ENCODE measurements at regions not wholly inside any gene's neighbourhood (a gene's known extent, or its start where the extent isn't known, plus 50 kb on each side); places are given as distances from the start of the nearest gene placed in this dataset.

DNA sequence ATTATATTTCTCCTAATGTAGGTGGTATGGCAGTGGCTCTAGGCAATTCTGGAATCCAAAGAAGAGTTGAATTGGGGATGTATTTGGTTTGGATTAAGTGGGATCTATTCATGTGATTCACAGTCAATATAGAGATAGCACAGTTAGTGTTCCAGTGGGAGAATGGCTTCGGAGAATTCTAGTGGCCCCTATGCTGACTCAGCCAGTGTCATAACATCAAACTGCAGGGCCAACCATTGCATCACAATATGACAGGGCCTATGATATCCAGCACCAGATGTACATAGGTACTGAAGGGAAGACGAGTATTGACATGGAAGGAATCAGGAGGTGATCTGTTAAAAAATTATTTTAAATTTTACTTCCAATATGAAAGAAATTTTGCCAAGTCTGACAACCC lies 302.8 kb upstream of the UBE2E2 start:
- no peak for TF ChIP-seq PATZ1 (CRISPR knock-in tag; IDR thresholded peaks at IDR 0.05; ENCODE audit: borderline replicate concordance)
- no peak for TF ChIP-seq ZFP3 (CRISPR knock-in tag; IDR thresholded peaks at IDR 0.05)
- no peak for TF ChIP-seq RARB (CRISPR knock-in tag; IDR thresholded peaks at IDR 0.05)

All from SK-N-SH treated with all-trans-retinoic acid at 6 μM for 48 hours (cell line).